ENCODE measurements at regions not wholly inside any gene's neighbourhood (a gene's known extent, or its start where the extent isn't known, plus 50 kb on each side); places are given as distances from the start of the nearest gene placed in this dataset.
"Not testable (repeated sequence)": the region's sequence is repeated elsewhere in the genome, so short reads cannot be mapped to it uniquely, and the experiment has no call there.

DNA sequence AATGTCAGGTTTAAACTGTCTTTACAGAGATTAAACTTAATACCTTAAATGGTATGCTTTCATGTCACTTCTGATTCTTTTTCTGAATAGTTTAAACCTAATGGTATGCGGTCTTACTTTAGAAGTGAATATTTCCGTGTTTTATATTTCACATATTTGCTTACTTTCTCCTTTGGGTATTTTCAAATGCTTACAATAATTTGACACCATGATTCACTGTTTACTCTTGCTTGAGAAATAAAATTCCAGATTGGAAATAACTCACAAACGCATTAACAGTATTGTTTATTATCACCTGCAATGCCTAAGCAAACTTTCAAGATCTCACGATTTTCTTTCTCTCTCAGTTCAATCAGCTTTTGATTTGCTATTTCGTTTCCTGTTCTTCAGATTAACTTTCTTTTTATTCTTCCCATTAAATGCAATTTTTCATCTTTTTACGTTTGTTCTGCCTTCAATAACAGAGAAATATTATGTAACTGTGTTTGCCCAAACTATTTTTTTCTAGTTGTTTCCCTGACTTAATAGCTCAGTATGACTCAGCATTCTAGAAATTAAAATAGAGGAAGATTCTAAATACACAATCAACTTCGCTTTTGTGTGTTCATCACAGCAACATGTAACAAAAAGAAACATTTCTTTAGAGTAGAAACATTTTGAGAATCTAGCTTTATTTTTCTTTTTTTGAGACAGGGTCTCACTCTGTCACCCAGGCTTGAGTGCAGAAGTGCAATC is 955.5 kb upstream of the PRKX start:
- DNase-seq, result no peak

DNA sequence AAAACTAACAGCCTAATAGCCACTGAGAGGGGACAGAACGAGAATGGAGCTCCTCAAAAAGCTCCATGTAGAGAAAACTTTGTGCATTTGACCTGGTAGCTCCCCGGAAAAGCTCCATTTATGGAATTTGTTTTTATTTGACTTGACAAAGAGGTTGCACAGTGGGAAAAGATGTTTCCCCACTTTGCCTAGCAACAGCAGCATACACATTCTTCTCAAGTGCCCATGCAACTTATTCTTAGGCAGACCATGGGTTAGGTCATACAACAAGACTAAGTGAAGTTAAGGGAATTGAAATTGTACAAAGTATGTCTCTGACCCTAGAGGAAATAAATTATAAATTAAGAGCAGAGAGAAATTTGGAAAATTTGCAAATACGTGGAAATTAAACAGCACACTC is 949.6 kb upstream of the PRKX start:
- DNase-seq, result no peak

DNA sequence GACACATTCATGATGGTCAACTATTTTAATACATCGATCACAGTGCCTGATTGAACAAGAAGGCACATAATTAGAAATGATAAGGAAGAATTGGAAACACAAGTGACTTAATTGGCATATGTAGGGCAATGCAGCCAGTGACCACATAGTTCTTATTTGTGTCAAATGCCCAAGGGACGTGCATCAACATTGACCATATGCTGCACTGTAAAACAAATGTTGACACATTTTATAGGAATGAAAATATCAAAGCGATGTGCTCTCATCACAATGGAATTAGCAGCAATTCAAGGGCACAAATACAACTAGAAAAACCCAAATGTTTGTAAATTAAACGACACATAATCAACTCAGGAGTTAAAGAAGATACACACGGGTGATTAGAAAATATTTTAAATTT is 948.3 kb upstream of the PRKX start:
- no peak for DNase-seq

DNA sequence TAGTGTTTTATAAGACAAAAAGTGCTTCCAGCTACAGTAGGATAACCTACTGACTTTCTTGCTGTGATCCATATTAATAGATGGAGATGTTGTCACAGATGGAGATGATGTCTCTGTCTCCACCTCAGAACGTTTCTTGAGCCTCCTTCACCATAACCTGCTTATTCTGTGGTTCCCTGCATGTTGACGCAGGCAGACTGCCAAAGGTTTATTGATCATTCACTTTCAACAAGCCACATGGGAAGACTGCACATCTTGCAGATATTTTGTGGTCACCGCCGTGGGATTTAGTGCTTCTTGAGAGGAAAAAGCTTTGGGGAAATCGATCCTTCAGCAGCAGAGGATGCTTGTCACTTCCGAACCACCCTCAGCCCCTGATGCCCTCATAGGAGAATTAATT is 943.0 kb upstream of the PRKX start:
- no peak for DNase-seq

DNA sequence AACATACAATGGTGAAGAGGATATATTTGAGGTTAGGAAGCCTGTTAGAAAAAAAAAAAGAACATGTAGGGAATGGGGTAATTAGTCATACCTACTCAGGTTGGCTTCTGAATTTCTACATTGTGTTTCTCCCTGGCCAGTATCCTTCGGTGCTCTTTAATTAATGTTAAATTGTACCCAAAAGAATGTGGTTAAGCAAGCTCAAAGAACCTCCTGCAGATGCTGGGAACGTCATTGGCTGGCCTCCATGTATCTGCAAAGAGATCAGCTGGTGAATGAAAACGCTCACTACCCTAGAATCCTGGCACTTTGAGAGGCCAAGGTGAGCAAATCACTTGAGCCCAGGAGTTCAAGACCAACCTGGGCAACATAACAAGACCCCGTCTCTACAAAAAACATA is 942.3 kb upstream of the PRKX start:
- DNase-seq, result no peak

DNA sequence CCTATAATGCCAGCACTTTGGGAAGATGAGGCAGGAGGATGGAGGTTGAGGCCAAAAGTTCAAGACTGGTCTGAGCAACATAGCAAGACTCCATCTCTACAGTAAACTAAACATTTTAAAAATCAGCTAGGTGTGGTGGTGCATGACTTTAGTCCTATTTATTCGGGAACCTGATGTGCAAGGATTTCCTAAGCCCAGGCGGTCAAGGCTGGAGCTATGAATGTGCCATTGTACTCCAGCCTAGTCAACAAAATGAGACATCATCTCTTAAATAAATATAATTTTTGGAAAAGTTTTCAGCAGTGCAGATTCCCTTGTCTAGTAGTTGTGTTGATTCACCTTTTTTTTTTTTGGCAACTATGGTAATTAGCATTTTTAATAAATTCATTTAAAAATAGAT is 928.7 kb upstream of the PRKX start:
- DNase-seq, result no peak

DNA sequence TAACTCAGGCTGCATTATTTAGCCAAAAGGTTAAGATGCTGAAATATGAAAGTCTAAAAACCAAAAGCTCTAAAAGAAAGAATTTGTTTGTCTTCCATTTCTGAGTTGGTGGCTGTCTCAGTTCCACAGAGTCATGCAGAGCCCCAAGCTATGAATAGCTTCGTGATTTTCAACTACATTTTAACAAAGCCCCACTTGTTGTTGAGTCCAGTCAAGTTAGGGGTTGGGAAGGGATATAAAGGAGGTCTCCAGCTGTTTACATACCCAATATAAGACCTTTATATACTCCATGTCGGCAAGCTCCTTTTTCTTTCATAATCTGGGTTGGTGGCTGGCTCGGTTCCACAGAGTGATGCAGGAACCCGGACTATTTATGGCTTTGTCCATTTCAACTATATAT is 924.6 kb upstream of the PRKX start:
- no peak for DNase-seq

DNA sequence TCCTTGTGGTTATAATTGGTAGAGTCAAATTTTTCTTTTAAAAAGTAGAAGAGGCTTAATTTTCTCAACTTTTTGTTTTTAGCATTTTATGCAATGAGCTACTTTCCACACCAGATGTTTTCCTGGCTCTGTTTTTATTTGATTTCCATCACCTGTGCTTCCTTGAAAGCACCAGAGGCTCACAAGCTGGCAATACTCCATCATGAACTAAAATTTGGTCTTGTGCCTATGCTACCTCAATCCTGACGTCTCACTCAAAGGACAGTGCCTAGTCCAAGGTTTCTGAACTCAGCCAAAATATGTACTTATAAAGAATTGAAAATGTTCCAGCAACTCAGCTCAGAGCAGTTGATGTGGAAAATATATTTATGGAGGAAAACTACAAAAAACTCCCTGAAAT is 914.0 kb upstream of the PRKX start:
- no peak for DNase-seq

DNA sequence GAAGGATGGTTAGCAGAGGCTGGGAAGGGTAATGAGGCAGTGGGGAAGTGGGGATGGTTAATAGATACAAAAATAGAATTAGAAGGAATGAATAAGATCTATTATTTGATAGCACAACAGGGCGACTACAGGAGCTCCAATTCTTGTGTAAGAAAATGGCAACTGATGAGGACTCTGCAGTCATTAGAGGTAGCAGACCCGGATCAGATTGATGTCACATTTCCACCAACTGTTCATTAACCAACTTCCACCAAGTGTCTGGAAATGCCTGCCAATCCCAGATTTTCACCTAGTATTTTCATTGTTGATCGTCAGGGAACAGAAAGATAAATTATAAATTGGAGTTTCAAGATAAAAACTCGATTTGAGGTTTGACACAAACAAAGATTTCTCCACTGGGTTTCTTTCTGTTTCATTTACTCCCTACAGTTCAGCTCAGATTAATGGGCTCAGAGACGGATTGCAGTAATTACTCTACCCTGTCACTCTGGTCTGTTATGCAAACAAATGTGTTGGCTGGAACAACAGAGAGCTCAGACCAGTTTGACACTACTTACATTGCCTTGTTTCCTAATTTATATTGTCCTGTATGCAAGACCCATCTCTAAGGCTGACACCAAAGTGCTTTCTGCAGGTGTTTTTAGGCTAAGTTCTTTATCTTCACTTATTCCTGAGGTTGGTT is 909.2 kb upstream of the PRKX start:
- DNase-seq, result no peak

DNA sequence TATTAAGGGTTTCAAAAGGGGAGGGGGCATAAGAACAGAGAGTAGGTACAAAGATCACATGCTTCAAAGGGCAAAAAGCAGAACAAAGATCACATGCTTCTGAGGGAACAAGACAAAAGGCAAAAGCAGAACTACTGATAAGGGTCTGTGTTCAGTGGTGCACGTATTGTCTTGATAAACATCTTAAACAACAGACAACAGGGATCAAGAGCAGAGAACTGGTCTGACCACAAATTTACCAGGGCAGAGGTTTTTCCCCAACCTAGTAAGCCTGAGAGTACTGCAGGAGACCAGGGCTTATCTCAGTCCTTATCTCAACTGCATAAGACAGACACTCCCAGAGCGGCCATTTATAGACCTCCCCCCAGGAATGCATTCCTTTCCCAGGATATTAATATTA is 900.2 kb upstream of the PRKX start:
- not testable (repeated sequence) for DNase-seq

DNA sequence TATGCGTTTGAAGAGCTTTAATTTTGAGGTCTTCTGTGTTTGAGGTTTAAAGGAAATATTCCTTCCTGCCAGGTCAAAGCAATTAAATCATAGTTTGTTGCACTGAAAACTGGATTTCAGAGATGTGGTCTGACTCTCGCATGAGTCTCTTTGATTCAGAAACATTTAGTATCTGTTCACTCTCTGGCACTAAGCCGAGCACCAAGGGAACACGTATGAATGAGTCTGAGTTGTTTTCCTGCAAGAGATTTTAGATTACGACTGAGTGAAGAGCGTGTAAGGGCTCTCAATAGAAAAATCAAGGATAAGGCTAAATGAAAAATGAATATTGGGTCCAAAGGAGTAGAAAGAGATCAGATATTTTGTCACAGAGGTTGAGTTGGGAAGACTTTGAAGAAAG is 875.4 kb upstream of the PRKX start:
- no peak for DNase-seq

DNA sequence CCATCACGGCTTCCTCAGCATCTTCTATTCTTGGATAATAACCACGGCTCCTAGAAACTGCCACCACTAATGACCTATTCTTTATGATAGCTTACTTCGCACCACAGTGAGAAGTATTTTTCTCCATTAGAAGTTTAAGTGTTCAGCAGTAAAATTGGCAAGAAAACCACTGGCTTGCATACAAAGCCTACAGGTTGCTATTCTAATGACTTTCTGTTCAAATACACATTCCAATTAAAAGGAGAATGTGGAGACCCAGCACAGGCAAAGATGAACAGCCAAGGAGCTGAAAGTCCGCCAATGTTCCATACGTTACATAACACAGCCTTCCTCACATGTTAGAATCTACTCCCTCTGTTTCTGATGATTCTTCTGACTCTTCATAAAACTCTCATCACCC is 875.0 kb upstream of the PRKX start:
- no peak for DNase-seq

DNA sequence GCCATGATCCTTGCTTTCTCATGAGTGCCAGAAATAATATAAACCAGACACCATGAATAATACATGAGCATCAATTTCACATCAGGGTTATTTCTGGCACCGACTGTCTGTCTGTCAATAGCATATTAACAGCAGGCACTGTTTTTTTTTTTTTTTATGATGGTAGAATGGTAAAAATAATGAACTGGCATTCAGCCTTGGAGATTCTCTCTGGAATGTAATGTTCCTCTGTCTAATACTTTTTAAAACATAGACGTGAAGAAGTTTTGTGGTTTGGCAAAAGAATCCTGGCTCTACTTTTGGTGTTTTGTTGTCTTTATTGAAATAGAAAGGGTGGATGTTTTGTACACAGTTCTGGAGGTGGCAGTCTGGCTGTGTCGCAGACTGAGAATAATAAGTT is 874.6 kb upstream of the PRKX start:
- no peak for DNase-seq

DNA sequence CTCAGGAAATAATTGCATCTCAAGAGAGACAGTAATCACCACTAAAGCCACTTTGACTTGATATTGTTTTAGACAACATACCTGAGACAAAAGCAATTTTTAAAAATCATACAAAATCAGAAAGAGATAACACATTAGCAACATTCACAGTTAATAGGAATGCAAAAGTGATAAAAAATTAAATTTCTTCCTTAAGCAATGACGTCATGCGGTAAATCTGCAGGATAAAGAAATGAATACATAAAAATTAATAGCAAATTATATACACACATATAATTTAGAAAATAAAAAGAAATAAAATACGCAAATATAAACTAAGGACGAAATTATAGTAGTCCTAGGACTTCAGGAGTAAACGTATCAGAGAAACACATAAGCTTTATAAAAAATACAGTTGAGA is 866.5 kb upstream of the PRKX start:
- DNase-seq, result no peak

DNA sequence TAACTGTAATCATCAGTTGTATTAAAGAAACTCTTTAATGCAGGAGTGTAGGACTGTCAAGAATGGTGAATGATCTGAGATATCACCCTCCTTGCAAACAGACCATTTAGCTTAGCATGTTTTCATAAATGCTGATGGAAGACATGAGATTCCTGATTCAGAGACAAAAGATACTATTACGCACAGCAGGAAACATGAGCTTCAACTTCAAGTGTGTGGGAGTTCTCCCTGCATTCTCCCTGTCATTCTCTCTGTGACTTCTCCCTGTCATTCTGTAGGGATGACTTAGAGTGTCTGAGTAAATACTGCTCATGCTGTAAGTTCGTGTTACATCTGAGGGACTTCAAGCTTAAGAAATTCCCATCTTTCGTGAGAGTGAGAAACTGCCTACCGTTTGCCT is 866.0 kb upstream of the PRKX start:
- no peak for DNase-seq

DNA sequence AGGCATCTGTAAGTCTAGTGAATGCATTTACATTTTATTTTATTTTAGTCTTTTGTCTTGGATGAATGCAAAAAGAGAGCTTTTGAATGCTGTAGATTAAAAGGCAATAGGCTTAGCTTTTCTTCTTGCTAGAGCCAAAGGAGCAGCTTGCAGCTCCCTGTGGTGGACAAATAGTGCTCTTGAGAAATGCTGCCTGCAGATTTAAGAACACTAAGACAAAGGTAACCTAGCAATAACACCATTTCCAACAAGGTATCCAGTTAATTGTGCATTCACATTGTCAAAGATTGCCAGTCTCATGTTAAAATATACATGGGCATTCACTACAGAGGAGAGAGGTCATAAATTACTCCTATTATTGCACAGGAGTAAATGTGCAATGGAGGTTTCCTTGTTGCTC is 859.2 kb upstream of the PRKX start:
- no peak for DNase-seq

DNA sequence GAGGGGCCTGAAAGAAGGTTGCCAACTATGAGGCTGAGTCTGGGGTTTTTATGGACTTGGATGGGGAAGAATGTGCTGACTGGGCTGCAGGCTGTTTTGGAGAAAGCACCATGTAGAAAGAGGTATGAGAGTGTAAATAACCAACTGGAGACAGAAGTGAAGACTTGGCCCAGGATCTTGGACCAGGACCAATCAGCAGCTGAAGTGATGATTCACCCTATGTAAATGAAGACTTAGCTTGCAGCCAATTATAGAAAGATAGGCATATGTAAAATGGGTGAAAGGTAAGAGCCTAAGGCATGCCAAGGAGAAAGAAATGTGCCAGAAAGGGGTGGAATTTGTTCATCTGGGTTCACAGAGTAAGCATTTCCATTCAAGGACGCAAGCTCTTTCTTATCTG is 856.7 kb upstream of the PRKX start:
- DNase-seq, result no peak

DNA sequence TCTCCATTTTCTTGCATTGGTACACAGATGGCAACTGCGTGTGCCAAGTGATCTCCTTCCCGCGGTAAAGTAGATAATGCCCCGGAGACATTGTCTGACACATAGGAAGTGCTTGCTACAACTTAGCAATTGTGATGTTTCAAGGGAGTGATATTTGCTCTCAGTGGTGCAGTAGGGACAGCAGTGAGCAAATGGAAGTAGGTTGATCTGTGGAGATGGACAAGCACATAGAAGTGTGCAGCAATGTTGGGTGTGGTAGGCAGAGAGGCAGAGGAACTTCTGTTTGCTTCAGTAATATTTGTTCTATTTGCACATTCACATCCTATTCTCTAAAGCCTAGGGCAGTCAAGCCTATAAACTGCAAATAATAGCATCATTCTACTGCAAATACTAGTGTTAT is 846.7 kb upstream of the PRKX start:
- no peak for DNase-seq

DNA sequence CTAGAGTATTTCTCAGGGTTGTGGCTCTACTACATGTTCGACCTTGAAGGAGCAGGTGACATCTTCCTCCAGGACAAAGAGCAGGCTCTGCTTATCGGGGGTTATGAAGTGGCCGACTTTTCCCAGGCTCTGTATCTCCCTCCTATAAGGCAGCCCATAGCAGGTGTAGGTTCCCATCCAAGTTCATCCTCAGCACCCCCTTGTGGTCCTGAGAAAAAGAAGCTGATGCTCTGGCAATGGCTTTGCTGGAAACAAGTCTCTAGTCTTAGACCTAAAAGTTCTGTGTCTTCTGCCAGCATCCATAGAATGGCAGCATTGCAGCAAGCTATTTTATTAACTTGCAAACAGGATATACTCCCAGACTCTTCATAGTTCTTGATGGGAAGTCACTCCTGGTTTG is 836.6 kb upstream of the PRKX start:
- no peak for DNase-seq

DNA sequence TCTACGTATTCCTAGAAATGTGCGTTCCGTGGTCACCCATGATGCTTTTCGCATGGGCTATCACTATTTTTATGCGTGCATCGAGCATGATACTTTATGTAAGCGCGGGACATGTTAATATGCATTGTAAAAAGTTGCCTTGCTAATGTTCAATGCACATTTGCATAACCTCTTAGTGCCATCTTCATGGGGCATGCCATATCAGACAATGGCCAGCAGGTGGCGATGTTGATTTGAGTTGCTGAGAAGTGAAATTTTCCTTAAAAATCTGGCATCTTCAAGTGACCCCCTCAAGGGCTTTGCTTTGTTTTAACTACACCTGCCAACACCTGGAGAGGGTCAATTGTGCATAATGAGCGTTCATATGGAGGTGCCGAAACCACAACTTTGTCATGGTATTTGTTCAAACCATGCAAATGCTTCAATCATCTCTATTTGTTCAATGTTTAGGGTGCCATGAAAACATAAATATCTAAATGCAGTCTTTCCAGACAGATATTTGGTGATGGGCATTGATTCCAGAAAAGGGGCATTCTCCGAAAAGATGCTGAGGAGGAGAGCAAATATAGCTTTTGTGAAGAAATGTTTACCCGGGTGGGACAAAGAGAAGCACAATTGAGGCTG is 833.9 kb upstream of the PRKX start:
- peak; percentile 48 for DNase-seq

DNA sequence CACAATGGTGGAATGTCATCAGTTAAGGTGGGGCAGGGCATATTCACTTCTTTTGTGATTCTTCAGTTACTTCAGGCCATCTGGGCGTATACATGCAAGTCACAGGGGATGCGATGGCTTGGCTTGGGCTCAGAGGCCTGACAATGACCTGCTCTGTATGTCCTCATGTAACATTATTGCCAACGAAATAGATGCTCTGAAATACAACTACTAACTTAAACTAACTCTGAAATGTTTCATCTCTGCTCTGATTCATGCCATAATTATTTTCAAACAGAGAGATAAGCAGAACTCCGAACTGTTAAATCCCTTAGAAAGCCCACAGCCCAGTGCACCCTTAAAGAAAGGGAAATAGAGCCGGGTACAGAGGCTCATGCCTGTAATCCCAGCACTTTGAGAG is 832.7 kb upstream of the PRKX start:
- DNase-seq, result not testable (repeated sequence)

DNA sequence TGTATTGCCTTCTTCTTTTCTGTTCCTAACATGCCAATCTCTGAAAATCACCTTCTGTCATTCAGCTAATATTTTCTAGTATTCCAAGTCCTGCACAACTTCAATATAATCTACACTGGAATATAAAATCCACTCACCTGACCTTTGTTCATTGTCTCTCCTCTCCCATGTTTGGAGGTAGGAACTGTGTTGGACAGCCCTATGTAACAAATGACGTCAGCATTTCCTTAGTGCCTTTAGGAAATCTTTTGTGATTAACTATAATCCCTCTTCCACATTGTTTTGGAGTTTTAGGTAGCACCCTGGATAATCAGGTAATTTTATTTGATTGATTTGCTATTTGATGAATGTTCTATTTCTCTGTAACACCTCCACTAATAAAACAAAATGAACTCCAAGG is 814.8 kb upstream of the PRKX start:
- no peak for DNase-seq

DNA sequence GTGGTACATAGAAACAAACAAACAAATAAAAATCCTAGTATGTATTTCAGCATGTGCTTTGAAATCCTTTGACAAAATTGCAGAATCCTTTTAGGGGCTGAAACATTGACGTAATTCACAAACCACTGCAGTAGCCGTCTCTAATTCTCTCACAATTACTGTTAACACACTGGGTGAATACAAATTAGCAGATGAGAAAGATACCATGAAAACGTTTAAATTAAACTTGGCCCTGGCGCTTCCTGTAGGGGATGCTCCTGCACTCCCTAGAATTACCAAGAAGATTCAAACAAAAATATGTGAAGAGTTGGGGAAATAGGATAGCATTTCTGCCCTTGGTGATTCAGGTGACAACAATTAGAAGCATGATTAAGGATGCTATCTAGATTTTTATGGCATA is 772.5 kb upstream of the PRKX start:
- no peak for DNase-seq

DNA sequence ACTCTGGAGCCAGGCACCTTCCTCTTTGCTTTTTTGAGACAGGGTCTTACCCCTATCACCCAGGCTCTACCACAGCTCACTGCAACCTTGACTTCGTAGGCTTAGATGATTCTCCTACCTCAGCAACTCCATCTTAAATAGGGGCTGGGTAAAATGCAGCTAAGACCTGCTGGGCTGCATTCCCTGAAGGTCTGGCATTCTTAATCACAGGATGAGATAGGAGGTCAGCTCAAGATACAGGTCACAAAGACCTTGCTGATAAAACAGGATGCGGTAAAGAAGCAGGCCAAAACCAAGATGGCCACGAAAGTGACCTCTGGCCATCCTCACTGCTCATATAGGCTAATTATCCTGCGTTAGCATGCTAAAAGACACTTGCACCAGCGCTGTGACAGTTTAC is 770.8 kb upstream of the PRKX start:
- DNase-seq, result no peak

DNA sequence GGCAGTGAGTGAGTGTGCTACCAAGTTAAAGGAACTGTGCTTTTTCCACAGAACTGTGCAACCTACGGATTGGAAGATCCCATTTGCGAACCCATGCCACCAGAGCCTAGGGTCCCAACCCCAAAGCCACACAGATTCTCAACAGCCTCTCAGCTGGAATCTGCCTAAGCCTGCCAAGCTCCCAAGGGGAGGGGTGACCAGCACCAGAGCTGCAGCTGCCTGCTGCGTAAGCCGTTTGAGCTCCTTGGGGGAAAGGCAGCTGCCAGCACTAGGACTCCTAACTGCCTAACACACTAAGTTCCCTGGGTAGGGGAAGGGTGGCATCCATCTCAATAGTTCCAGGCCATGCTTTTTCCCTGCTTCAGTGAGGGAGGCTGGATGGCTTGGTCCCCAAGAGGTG is 738.1 kb upstream of the PRKX start:
- DNase-seq, result no peak
